HPDE6-E6E7 (cell line): ENCODE measurements at regions not wholly inside any gene's neighbourhood (a gene's known extent, or its start where the extent isn't known, plus 50 kb on each side); places are given as distances from the start of the nearest gene placed in this dataset.

ENCODE experiments used
- DNase-seq: peaks from one replicate; pipeline ENCODE4 v3.0.0; 2011; ENCODE audit warnings: missing footprints; ENCODE audit errors: extremely low spot score

- DNase-seq: no peak
Measured at GRCh38 chr12:66851134-66851533, 172.3 kb upstream of the GRIP1 start.

- DNase-seq: no peak
Measured at GRCh38 chr12:66852091-66852490, 173.2 kb upstream of the GRIP1 start.

DNA sequence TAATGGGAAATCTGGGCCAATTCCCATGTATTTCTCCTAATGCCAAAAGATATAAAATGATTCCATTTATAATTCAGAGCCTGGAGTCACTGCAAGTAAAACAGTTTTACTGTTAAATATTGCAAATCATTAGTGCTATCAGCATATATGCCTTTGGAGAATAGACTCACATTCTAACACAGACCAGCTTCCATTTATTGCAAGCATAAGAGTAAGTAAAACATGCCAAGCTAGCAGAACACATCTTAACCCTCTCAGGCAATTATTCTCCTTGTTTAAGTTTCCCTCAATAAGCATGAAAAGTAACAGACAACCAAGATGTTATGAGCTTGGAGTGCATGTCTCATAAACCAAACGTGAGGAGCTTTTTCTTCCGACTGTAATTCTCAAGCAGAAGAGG is 173.9 kb upstream of the GRIP1 start:
- no peak for DNase-seq

DNA sequence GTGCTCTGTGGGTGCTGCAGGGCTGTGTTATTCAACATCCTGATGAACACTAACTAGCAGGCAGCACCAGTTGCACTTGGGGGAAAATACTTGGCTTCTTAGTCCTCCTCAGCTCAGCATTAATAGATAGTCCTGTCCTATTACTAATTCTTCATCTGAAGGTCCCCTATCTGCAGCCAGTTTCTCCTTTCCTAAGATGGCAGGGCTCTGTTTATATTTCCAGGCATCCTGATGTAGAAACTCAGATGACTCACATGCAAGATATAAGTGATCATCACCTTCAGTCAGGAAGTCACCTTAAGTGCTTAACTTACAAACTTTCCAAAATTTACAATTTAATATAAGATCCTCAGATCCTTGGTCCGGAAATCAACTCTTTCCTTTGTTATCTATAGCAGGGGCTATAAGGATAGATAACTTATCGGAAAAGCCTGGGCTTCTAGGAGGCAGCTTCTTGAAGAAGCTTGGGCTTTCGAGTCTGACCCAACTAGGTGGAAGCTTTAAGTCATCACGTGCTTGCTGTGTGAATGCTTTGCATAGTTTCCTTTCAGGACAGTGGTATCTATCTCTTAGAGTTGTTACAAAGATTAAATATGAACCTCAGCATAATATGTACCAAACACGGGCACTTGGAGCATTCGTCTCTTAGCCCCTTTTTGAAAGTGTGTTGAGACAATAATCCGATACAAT is 181.0 kb upstream of the GRIP1 start:
- no peak for DNase-seq

- DNase-seq: peak; percentile 19
Measured at GRCh38 chr12:66860752-66861750, 182.2 kb upstream of the GRIP1 start.

GRCh38 chr12:66862356-66862985 is 183.6 kb upstream of the GRIP1 start:
- no peak for DNase-seq

DNA sequence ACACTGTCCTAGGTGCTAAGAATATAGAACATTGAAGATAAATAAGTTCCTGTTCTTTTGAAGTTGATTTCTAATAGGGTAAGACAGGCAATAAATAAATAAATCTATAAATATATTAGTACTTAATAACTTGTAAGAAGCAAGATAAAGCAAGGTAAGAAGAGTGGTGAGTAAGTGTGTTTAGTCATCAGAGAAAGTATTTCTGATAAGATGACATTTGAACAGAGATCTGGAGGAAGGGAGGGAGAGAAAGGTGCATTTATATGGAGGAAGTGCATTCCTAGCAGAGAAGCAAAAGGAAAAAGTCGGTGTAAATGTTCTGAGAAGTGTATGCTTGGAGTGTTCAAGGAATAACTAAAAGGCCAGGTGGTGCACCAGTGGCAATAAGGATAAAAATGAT is 184.4 kb upstream of the GRIP1 start:
- no peak for DNase-seq

- DNase-seq: no peak
Measured at GRCh38 chr12:66877925-66878324, 199.0 kb upstream of the GRIP1 start.

DNA sequence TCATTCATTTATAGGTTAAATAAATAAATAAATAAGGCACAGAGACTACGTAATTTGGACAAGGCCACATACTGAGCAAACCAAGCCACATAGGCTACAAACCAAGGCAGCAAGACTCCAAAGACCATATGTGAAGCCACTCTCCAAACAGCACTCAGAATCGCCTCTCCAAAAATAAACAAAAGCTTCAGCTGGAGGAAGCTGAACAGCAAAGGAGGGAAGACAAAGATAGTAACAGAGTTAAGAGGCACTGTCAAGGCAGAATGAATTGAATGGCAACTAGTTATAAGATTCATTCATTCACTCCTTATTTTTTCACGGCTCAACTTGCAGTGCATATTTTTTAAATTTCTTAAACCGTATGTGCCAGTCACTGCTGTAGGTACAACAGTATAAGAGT is 200.5 kb upstream of the GRIP1 start:
- DNase-seq: no peak

GRCh38 chr12:66881386-66881785 is 202.5 kb upstream of the GRIP1 start:
- no peak for DNase-seq

GRCh38 chr12:66884091-66884490 is 205.2 kb upstream of the GRIP1 start:
- no peak for DNase-seq

- DNase-seq: no peak
Measured at GRCh38 chr12:66885115-66885875, 206.4 kb upstream of the GRIP1 start.

GRCh38 chr12:66896797-66897196 is 217.9 kb upstream of the GRIP1 start:
- DNase-seq: no peak

DNA sequence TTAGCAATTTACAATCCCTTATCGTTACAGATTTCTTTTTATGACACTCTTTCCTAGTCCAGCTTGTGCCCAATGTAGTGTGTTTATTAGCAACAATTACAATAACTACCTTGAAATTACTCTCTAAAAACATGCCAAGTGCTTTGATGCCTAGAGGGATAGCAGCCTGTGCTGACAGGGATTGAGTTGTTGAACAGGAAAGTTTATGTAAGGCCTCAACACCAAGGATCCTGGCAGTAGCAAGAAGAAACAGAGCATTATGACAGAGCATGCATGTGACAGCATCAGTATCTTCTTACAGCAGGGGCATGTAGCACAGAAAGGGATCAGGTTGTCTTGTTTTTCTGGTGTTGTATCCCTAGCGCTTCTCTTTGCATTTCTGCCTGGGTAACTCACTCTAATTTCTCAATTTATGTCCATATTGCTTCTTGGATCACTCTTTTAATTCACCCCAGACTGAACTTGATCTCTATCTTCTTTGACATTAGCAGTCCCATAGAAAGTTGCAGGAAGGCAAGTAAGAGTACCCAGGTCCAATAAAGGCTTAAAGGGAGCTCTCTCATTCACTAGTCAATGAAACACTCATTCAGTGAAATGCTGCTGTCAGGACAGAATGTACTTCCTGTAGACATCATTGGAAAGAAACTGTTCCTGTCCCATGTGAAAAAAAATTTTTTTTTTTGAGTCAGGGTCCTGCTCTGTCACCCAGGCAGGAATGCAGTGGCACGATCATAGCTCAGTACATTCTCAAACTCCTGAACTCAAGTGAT is 220.0 kb upstream of the GRIP1 start:
- DNase-seq: no peak

- DNase-seq: no peak
Measured at GRCh38 chr12:66899588-66899987, 220.7 kb upstream of the GRIP1 start.

DNA sequence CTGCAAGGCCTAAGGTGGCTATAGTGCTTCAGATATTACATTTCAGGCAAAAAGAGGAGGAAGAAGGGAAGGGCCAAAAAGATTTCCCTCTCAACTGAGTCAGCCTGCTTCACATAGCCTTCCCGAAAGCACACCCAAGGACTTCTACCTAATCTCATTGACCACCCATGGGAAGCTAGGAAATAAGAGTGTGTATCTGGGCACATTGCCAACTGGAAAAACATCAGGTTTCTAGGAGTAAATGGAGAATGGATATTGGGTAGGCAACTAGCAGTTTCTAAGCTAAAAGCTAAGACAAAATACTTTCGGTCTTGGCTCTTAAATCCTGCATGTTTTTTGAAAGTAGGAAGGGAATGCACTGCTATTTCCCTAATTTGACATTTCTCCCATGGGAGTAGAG is 221.7 kb upstream of the GRIP1 start:
- DNase-seq: no peak

DNA sequence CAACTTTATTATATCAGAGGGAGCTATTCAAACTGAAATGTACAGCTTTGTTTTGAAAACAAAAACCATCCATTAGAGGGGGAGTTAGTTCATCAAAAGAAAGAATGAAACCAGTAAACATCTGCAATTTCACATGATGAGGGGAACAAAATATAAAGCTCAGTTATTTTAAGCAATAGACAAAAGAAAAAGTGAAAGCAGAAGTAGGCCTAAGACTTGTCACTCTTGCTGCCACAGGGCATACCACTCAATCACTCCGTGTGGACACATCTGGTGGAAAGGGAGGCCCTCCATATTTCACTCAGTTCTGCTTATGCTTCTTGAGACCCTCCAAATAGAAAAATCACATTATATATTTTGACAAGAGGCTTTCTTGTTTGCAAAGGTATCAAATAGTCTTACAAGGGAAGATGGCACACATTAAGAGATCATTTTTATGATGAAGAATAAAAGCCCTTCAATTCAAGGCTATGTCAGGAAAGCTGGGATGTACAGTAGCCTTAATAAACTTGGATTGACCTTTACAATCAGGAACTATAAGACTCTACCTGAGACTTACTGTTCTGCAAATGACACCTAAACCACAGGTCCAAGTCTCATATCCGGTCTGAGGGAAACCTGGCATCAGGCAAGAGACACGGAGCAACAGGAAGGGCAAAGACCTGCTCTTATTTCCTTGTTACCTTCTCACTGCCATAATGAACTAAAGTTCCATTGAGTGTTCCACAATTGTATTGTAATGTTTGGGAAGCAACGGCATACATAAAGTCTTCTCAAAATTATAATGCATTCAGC is 222.5 kb upstream of the GRIP1 start:
- no peak for DNase-seq

- no peak for DNase-seq
Measured at GRCh38 chr12:66902020-66902419, 223.1 kb upstream of the GRIP1 start.

DNA sequence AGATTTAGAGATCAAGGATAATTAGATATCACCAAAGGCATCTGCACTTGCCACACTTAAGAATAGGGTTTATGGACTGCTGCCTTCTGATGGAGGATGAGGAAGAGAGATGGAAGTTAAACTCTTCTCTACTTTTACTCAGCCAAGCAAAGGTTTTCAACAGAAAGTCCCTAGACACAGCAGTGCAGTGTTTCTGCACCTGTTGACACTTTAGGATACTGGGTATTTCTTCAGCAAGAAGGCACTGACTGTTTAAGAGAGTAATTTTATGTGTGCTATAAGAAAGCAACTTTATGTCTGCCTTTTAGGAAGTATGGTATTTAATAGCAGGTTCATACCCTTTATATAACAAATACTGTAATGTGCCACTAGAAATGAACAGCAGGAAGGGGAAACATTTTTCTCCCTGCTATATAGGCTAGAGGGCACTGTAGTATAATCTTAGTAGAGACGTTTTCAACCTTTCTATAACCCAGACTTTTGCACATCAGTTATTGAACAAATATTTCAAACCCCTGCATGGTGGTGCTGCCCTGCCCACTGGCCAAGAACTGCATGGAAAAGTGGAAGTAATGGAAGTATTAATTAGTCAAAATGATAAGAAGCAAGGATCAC is 225.0 kb upstream of the GRIP1 start:
- DNase-seq: no peak

DNA sequence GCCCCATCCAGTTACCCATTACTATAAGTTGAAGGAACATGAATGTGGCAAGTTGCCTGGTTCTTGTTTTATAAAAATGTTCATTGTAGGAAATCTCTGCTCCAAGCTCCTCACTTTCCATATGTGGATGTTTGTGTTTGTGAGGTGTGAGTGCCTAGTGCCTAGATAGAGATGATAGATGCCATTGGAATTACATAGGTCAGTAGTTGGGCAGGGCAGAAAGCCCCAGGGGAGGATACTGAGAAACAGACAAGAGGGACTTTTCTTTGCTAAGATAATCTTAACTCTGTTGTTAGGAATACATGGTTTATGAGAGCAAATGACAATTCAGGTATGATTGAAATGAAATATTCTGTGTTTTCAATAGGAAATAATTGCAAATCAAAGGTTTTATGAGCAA is 226.3 kb upstream of the GRIP1 start:
- no peak for DNase-seq
